ENCODE measurements at regions not wholly inside any gene's neighbourhood (a gene's known extent, or its start where the extent isn't known, plus 50 kb on each side); places are given as distances from the start of the nearest gene placed in this dataset.

GRCh38 chr12:72201457-72201856 lies 70.7 kb upstream of the TRHDE start:
- TF ChIP-seq, protein P1, sequence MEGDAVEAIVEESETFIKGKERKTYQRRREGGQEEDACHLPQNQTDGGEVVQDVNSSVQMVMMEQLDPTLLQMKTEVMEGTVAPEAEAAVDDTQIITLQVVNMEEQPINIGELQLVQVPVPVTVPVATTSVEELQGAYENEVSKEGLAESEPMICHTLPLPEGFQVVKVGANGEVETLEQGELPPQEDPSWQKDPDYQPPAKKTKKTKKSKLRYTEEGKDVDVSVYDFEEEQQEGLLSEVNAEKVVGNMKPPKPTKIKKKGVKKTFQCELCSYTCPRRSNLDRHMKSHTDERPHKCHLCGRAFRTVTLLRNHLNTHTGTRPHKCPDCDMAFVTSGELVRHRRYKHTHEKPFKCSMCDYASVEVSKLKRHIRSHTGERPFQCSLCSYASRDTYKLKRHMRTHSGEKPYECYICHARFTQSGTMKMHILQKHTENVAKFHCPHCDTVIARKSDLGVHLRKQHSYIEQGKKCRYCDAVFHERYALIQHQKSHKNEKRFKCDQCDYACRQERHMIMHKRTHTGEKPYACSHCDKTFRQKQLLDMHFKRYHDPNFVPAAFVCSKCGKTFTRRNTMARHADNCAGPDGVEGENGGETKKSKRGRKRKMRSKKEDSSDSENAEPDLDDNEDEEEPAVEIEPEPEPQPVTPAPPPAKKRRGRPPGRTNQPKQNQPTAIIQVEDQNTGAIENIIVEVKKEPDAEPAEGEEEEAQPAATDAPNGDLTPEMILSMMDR (conservative IDR thresholded peaks at IDR 0.05; ENCODE audit: low read length) = no peak
- TF ChIP-seq EZH2phosphoT487 (IDR thresholded peaks at IDR 0.05; ENCODE audit: borderline replicate concordance, low read depth, low read length) = no peak

Data from OCI-LY7 (cell line).